ENCODE measurements at regions not wholly inside any gene's neighbourhood (a gene's known extent, or its start where the extent isn't known, plus 50 kb on each side); places are given as distances from the start of the nearest gene placed in this dataset.

DNA sequence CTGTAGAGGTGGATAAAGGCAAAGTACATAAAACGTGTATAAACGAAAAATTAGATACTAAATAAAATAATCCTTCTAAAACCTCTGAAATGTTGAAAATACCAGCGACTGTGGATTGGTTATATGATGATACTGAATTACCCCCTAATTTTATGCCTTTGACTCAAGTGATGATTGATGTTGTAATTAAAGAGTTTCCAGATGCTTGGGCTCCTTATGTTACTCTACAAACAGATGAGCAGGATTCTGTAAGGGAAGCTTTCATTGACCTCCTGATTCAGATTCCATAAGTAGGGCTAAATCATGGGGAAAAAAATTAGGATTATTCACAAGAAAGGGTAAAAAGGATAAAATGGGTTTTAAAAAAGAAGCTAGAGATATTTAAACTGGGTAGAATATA is 418.2 kb upstream of the SLC39A10 start:
- Histone ChIP-seq H3K79me2 (ENCODE audit: insufficient read depth) (no peaks in the 10 kb centered on the region), H2AFZ (ENCODE audit: low read depth) (no peak overlapping the region), H3K36me3 (replicated peaks in 1 of 2; ENCODE audit: control insufficient read depth in 1 of 2, insufficient read depth in 2 of 2, low read length in 1 of 2) (no peaks in the 10 kb centered on the region), H3K4me2 (no peak overlapping the region), H3K4me1 (ENCODE audit: control insufficient read depth in 1 of 2, insufficient read depth in 2 of 2, low read depth in 1 of 2, low read length in 1 of 2) (no peaks in the 10 kb centered on the region), H3F3A (replicated peaks; ENCODE audit: insufficient read depth) (no peaks in the 10 kb centered on the region), H3K9me2 (no peaks in the 10 kb centered on the region), H3K27me3 (ENCODE audit: insufficient read depth) (no peaks in the 10 kb centered on the region), H3K4me3 (ENCODE audit: low read depth in 2 of 2, low read length in 1 of 2) (no peak overlapping the region), H3K9ac (no peak overlapping the region), H3K9me3 (no peaks in the 10 kb centered on the region), H4K20me1 (ENCODE audit: insufficient read depth) (no peaks in the 10 kb centered on the region), H3K27ac (ENCODE audit: low read depth in 2 of 2, low read length in 1 of 2) (peak overlapping the region in 1 of 2 experiments; percentile 79; a peak in 1 of 4 replicates)
- WGBS (ENCODE audit: low lambda C conversion rate), result 9% methylated on average over 3 of the region's 3 CpGs
- POLR2A ChIA-PET, result no interaction called here
- DNase-seq, result no peak
- CTCF ChIA-PET, result no interaction called here
- TF ChIP-seq, protein P1, sequence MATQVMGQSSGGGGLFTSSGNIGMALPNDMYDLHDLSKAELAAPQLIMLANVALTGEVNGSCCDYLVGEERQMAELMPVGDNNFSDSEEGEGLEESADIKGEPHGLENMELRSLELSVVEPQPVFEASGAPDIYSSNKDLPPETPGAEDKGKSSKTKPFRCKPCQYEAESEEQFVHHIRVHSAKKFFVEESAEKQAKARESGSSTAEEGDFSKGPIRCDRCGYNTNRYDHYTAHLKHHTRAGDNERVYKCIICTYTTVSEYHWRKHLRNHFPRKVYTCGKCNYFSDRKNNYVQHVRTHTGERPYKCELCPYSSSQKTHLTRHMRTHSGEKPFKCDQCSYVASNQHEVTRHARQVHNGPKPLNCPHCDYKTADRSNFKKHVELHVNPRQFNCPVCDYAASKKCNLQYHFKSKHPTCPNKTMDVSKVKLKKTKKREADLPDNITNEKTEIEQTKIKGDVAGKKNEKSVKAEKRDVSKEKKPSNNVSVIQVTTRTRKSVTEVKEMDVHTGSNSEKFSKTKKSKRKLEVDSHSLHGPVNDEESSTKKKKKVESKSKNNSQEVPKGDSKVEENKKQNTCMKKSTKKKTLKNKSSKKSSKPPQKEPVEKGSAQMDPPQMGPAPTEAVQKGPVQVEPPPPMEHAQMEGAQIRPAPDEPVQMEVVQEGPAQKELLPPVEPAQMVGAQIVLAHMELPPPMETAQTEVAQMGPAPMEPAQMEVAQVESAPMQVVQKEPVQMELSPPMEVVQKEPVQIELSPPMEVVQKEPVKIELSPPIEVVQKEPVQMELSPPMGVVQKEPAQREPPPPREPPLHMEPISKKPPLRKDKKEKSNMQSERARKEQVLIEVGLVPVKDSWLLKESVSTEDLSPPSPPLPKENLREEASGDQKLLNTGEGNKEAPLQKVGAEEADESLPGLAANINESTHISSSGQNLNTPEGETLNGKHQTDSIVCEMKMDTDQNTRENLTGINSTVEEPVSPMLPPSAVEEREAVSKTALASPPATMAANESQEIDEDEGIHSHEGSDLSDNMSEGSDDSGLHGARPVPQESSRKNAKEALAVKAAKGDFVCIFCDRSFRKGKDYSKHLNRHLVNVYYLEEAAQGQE (IDR thresholded peaks at IDR 0.05; ENCODE audit: low read depth, low read length), result no peak
- TF ChIP-seq FOXJ3 (CRISPR knock-in tag; IDR thresholded peaks at IDR 0.05) (no peak), RCOR1 (IDR thresholded peaks at IDR 0.05; ENCODE audit: low read length) (no peak), MXI1 (IDR thresholded peaks at IDR 0.05; ENCODE audit: low read depth, low read length) (no peak), EP300 (IDR thresholded peaks at IDR 0.05; ENCODE audit: borderline replicate concordance in 1 of 2, low read depth in 1 of 2, low read length in 1 of 2) (no peak), TCF12 (IDR thresholded peaks at IDR 0.05) (no peak), MEF2A (IDR thresholded peaks at IDR 0.05; ENCODE audit: borderline replicate concordance, low read depth) (no peak), GABPA (IDR thresholded peaks at IDR 0.05; ENCODE audit: low read depth) (no peak), RAD21 (IDR thresholded peaks at IDR 0.05; ENCODE audit: low read length) (no peak), YY1 (IDR thresholded peaks at IDR 0.05; ENCODE audit: low read depth) (no peak), SIN3A (IDR thresholded peaks at IDR 0.05; ENCODE audit: borderline replicate concordance, low read depth, low read length) (no peak), SMC3 (IDR thresholded peaks at IDR 0.05; ENCODE audit: low read depth, low read length) (no peak), NFIC (IDR thresholded peaks at IDR 0.05; ENCODE audit: borderline replicate concordance) (no peak)
- TF ChIP-seq, protein P2, sequence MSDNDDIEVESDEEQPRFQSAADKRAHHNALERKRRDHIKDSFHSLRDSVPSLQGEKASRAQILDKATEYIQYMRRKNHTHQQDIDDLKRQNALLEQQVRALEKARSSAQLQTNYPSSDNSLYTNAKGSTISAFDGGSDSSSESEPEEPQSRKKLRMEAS (IDR thresholded peaks at IDR 0.05; ENCODE audit: low read depth), result no peak
- TF ChIP-seq, protein P3, sequence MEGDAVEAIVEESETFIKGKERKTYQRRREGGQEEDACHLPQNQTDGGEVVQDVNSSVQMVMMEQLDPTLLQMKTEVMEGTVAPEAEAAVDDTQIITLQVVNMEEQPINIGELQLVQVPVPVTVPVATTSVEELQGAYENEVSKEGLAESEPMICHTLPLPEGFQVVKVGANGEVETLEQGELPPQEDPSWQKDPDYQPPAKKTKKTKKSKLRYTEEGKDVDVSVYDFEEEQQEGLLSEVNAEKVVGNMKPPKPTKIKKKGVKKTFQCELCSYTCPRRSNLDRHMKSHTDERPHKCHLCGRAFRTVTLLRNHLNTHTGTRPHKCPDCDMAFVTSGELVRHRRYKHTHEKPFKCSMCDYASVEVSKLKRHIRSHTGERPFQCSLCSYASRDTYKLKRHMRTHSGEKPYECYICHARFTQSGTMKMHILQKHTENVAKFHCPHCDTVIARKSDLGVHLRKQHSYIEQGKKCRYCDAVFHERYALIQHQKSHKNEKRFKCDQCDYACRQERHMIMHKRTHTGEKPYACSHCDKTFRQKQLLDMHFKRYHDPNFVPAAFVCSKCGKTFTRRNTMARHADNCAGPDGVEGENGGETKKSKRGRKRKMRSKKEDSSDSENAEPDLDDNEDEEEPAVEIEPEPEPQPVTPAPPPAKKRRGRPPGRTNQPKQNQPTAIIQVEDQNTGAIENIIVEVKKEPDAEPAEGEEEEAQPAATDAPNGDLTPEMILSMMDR (IDR thresholded peaks at IDR 0.05), result no peak
- TF ChIP-seq, protein P4, sequence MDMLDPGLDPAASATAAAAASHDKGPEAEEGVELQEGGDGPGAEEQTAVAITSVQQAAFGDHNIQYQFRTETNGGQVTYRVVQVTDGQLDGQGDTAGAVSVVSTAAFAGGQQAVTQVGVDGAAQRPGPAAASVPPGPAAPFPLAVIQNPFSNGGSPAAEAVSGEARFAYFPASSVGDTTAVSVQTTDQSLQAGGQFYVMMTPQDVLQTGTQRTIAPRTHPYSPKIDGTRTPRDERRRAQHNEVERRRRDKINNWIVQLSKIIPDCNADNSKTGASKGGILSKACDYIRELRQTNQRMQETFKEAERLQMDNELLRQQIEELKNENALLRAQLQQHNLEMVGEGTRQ (IDR thresholded peaks at IDR 0.05; ENCODE audit: borderline replicate concordance, low read depth, low read length), result no peak
- TF ChIP-seq, protein P5, sequence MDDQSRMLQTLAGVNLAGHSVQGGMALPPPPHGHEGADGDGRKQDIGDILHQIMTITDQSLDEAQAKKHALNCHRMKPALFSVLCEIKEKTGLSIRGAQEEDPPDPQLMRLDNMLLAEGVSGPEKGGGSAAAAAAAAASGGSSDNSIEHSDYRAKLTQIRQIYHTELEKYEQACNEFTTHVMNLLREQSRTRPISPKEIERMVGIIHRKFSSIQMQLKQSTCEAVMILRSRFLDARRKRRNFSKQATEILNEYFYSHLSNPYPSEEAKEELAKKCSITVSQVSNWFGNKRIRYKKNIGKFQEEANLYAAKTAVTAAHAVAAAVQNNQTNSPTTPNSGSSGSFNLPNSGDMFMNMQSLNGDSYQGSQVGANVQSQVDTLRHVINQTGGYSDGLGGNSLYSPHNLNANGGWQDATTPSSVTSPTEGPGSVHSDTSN (IDR thresholded peaks at IDR 0.05), result no peak
